Endothelial cell of umbilical vein (primary cell): ENCODE measurements at regions not wholly inside any gene's neighbourhood (a gene's known extent, or its start where the extent isn't known, plus 50 kb on each side); places are given as distances from the start of the nearest gene placed in this dataset.

ENCODE experiments used
- BruUV-seq: library from RNA; stranded (reverse); fragments of 400-500 nt; replicated peaks from 2 replicates; lab custom pipeline; 2021; lab: Mats Ljungman, UMichigan
- CTCF ChIA-PET: fragments of 300-600, 350-600 bp; sonication (Branson Sonifier 250); formaldehyde crosslinking; loops from one replicate; lab custom pipeline; 2021; ENCODE audit warnings: antibody characterized with exemption, inconsistent platforms; lab: Charles Lee
- POLR2A ChIA-PET: fragments of 300-600, 350-600 bp; sonication (Branson Sonifier 250); formaldehyde crosslinking; loops from one replicate; lab custom pipeline; 2021; ENCODE audit warnings: antibody characterized with exemption, inconsistent platforms; lab: Charles Lee
- DNase-seq: peaks from one replicate; pipeline ENCODE4 v3.0.0-alpha.2; 2011; ENCODE audit warnings: low read depth, low spot score
- FAIRE-seq: peaks from 2 replicates; lab custom pipeline; 2011; peaks lifted over from hg19 to GRCh38; lab: Jason Lieb, UNC
- H2AFZ ChIP-seq: 2 replicates; pipeline ENCODE4 v1.6.0; 2012; ENCODE audit warnings: low read depth, low read length, control low read depth, inconsistent platforms
- H3K27ac ChIP-seq: 2 replicates; pipeline ENCODE4 v1.5.1; 2011; ENCODE audit warnings: low read depth, mild to moderate bottlenecking, control low read depth, low read length, moderate library complexity; ENCODE audit not compliant: insufficient read depth
- H3K27me3 ChIP-seq, 2 experiments: 2 replicates each; pipeline versions ENCODE4 v1.6.0 to v1.6.1; 2011; ENCODE audit warnings: low read length in 2 of 2, mixed read lengths in 1 of 2; ENCODE audit not compliant: control insufficient read depth in 2 of 2, insufficient read depth in 2 of 2
- H3K36me3 ChIP-seq, 2 experiments: 2 replicates in 1 of 2; 3 replicates in 1 of 2; pipeline ENCODE4 v1.5.1; 2011; ENCODE audit warnings: low read length in 2 of 2, mild to moderate bottlenecking in 1 of 2, moderate library complexity in 1 of 2; ENCODE audit not compliant: control insufficient read depth in 2 of 2, insufficient read depth in 2 of 2; ENCODE audit errors: extremely low read depth in 1 of 2
- H3K4me1 ChIP-seq: 3 replicates; pipeline ENCODE4 v1.5.1; 2011; ENCODE audit warnings: mild to moderate bottlenecking, low read length; ENCODE audit not compliant: control insufficient read depth, insufficient read depth; ENCODE audit errors: extremely low read depth
- H3K4me2 ChIP-seq: 2 replicates; pipeline ENCODE4 v1.6.1; 2011; ENCODE audit warnings: low read length, control low read depth, mixed read lengths; ENCODE audit not compliant: insufficient read depth
- H3K4me3 ChIP-seq, 3 experiments: fragments of 200-600 bp in 1 of 3; sonication (generic), shearing (Covaris generic) in 1 of 3; replicated peaks in 1 of 3; 2 replicates each; pipeline ENCODE4 v1.5.1; 2011 to 2016; ENCODE audit warnings: control low read depth in 3 of 3, low read length in 3 of 3, mild to moderate bottlenecking in 2 of 3, inconsistent platforms in 1 of 3, low read depth in 1 of 3, moderate library complexity in 1 of 3; ENCODE audit not compliant: insufficient read depth in 1 of 3
- H3K79me2 ChIP-seq: 2 replicates; pipeline ENCODE4 v1.6.0; 2012; ENCODE audit warnings: low read length, inconsistent platforms; ENCODE audit not compliant: control insufficient read depth, insufficient read depth
- H3K9ac ChIP-seq: replicated peaks from 2 replicates; pipeline ENCODE3; 2011; ENCODE audit warnings: low read length, control low read depth; ENCODE audit not compliant: insufficient read depth; ENCODE audit errors: extremely low read depth
- H3K9me1 ChIP-seq: replicated peaks from 3 replicates; pipeline ENCODE4 v1.6.0; 2011; ENCODE audit warnings: mild to moderate bottlenecking, low read length; ENCODE audit not compliant: control insufficient read depth, insufficient read depth; ENCODE audit errors: extremely low read depth
- H3K9me3 ChIP-seq: replicated peaks from 2 replicates; pipeline ENCODE4 v1.5.1; 2012; ENCODE audit warnings: low read length, inconsistent platforms; ENCODE audit not compliant: control insufficient read depth, insufficient read depth
- H4K20me1 ChIP-seq: replicated peaks from 2 replicates; pipeline ENCODE3; 2011; ENCODE audit warnings: mild to moderate bottlenecking, low read length; ENCODE audit not compliant: control insufficient read depth, insufficient read depth; ENCODE audit errors: extremely low read depth
- CTCF ChIP-seq, 2 donors: IDR thresholded peaks; 1 replicate in 1 of 2; 2 replicates in 1 of 2; pipeline ENCODE4 v1.5.1; 2011; ENCODE audit warnings: low read length in 2 of 2, mild to moderate bottlenecking in 2 of 2, moderate library complexity in 2 of 2, control low read depth in 1 of 2, inconsistent platforms in 1 of 2, low read depth in 1 of 2; ENCODE audit not compliant: insufficient read depth in 1 of 2; ENCODE audit errors: extremely low read depth in 1 of 2
- EZH2 ChIP-seq: IDR thresholded peaks from 2 replicates; pipeline ENCODE4 v1.6.1; 2012; ENCODE audit warnings: borderline replicate concordance, low read depth, mild to moderate bottlenecking, moderate library complexity, low read length, inconsistent platforms; ENCODE audit not compliant: severe bottlenecking
- FOS ChIP-seq: IDR thresholded peaks from 2 replicates; pipeline ENCODE4 v1.6.1; 2011; ENCODE audit warnings: mild to moderate bottlenecking, low read length, moderate library complexity, borderline replicate concordance; ENCODE audit not compliant: insufficient read depth
- GATA2 ChIP-seq: IDR thresholded peaks from 2 replicates; pipeline ENCODE4 v1.7.0; 2011; ENCODE audit warnings: low read depth, mild to moderate bottlenecking, moderate library complexity, mixed read lengths, low read length; ENCODE audit not compliant: insufficient read length, insufficient read depth
- JUN ChIP-seq: IDR thresholded peaks from 2 replicates; pipeline ENCODE4 v1.6.1; 2011; ENCODE audit warnings: borderline replicate concordance, low read depth; ENCODE audit not compliant: insufficient read length, insufficient read depth
- MAX ChIP-seq: IDR thresholded peaks from 2 replicates; pipeline ENCODE4 v1.6.1; 2011; ENCODE audit not compliant: insufficient read depth, insufficient read length
- MYC ChIP-seq: IDR thresholded peaks from one replicate; pipeline ENCODE4 v1.6.1; 2011; ENCODE audit warnings: mild to moderate bottlenecking, low read depth, low read length
- POLR2A ChIP-seq: IDR thresholded peaks from 2 replicates; pipeline ENCODE4 v1.6.1; 2012; ENCODE audit warnings: low read depth, mild to moderate bottlenecking, control low read depth, low read length
- POLR2AphosphoS5 ChIP-seq: IDR thresholded peaks from 2 replicates; pipeline ENCODE4 v1.6.1; 2012; ENCODE audit warnings: low read depth, mild to moderate bottlenecking, control low read depth, low read length, moderate library complexity; ENCODE audit not compliant: insufficient read depth
- dilution Hi-C: fragments of 300-500 bp; cut with MboI; formaldehyde crosslinking; loops from one replicate; pipeline ENCODE4 v1.15.0; 2019; ENCODE audit warnings: low sequenced_read_pairs; ENCODE audit not compliant: extremely low pct_ligation_motif_present
- intact Hi-C: fragments of 100-400 bp; cut with micrococcal nuclease; formaldehyde crosslinking; loops from one replicate; pipeline ENCODE4 v1.10.0; 2022

GRCh38 chr10:65024886-65025285 lies 1503.7 kb downstream of the REEP3 start:
- no peaks in the 10 kb centered on the region for H3K9me1 ChIP-seq
- dilution Hi-C loops, result no loop called here
- H3K27ac ChIP-seq, result no peak overlapping the region
- H3K36me3 ChIP-seq, result no peaks in the 10 kb centered on the region
- no peak overlapping the region for H3K9ac ChIP-seq
- no peak overlapping the region for H2AFZ ChIP-seq
- TF ChIP-seq POLR2AphosphoS5 (no peak), JUN (no peak), CTCF (IDR thresholded peaks at IDR 0.05; ENCODE audit: extremely low read depth in 1 of 2, insufficient read depth in 1 of 2, low read depth in 1 of 2, low read length in 2 of 2) (no peak), MYC (no peak), FOS (no peak), GATA2 (no peak), EZH2 (no peak), POLR2A (no peak), MAX (no peak)
- no peaks in the 10 kb centered on the region for H4K20me1 ChIP-seq
- no peaks in the 10 kb centered on the region for H3K4me1 ChIP-seq
- H3K4me2 ChIP-seq, result no peak overlapping the region
- FAIRE-seq, result no peak
- H3K27me3 ChIP-seq, result no peaks in the 10 kb centered on the region
- intact Hi-C loops, result no loop called here
- no peaks in the 10 kb centered on the region for H3K79me2 ChIP-seq
- POLR2A ChIA-PET, result no interaction called here
- H3K4me3 ChIP-seq, result no peak overlapping the region
- no peak for DNase-seq
- CTCF ChIA-PET, result no interaction called here
- no peaks in the 10 kb centered on the region for H3K9me3 ChIP-seq
- BruUV-seq, result no TSS peak
